ENCODE measurements at regions not wholly inside any gene's neighbourhood (a gene's known extent, or its start where the extent isn't known, plus 50 kb on each side); places are given as distances from the start of the nearest gene placed in this dataset.

GRCh38 chr12:17550011-17550410 lies 540.0 kb downstream of the RERGL start:
- TF ChIP-seq TAF1 (IDR thresholded peaks at IDR 0.05; ENCODE audit: low read depth) (no peak), REST (IDR thresholded peaks at IDR 0.05; ENCODE audit: borderline replicate concordance) (no peak), RAD21 (conservative IDR thresholded peaks at IDR 0.05) (no peak), EZH2 (IDR thresholded peaks at IDR 0.05; ENCODE audit: borderline replicate concordance, insufficient read depth, low read length, poor library complexity, severe bottlenecking) (no peak), EP300 (conservative IDR thresholded peaks at IDR 0.05; ENCODE audit: poor library complexity, severe bottlenecking) (no peak), POLR2AphosphoS5 (IDR thresholded peaks at IDR 0.05) (no peak), MXI1 (conservative IDR thresholded peaks at IDR 0.05; ENCODE audit: poor library complexity, severe bottlenecking) (no peak), SMC3 (conservative IDR thresholded peaks at IDR 0.05; ENCODE audit: poor library complexity) (no peak), CTCF (IDR thresholded peaks at IDR 0.05; ENCODE audit: poor library complexity, severe bottlenecking) (no peak)
- no peak overlapping the region for H3K27ac ChIP-seq (ENCODE audit: low read length)
- no peak overlapping the region for H2AFZ ChIP-seq (ENCODE audit: low read depth, low read length)
- no peak overlapping the region for H3K4me3 ChIP-seq (ENCODE audit: low read length)
- no peak overlapping the region for H3K4me2 ChIP-seq (ENCODE audit: low read length)
- H4K20me1 ChIP-seq (ENCODE audit: insufficient read depth) = no peaks in the 10 kb centered on the region
- no peak overlapping the region for H3K9ac ChIP-seq (ENCODE audit: low read length)
- no peaks in the 10 kb centered on the region for H3K79me2 ChIP-seq (replicated peaks; ENCODE audit: insufficient read depth, low read length)
- no peaks in the 10 kb centered on the region for H3F3A ChIP-seq (ENCODE audit: insufficient read depth, low read length, poor library complexity, severe bottlenecking)
- peaks cover 4% of the 10 kb centered on the region for H3K9me3 ChIP-seq (ENCODE audit: low read length)
- H3K36me3 ChIP-seq (ENCODE audit: insufficient read depth, low read length) = no peaks in the 10 kb centered on the region
- H3K9me2 ChIP-seq (ENCODE audit: insufficient read depth, low read length) = no peaks in the 10 kb centered on the region
- no peaks in the 10 kb centered on the region for H3K27me3 ChIP-seq (ENCODE audit: insufficient read depth, low read depth, low read length)

GRCh38 chr12:17540921-17541320 lies 549.1 kb downstream of the RERGL start:
- Histone ChIP-seq H2AFZ (ENCODE audit: low read depth, low read length) (no peak overlapping the region), H3K9me2 (ENCODE audit: insufficient read depth, low read length) (no peaks in the 10 kb centered on the region), H3K4me3 (ENCODE audit: low read length) (no peak overlapping the region), H3K27me3 (ENCODE audit: insufficient read depth, low read depth, low read length) (no peaks in the 10 kb centered on the region), H3F3A (ENCODE audit: insufficient read depth, low read length, poor library complexity, severe bottlenecking) (no peaks in the 10 kb centered on the region), H3K4me2 (ENCODE audit: low read length) (no peak overlapping the region), H3K79me2 (replicated peaks; ENCODE audit: insufficient read depth, low read length) (no peaks in the 10 kb centered on the region), H3K27ac (ENCODE audit: low read length) (no peak overlapping the region), H4K20me1 (ENCODE audit: insufficient read depth) (no peaks in the 10 kb centered on the region), H3K36me3 (ENCODE audit: insufficient read depth, low read length) (no peaks in the 10 kb centered on the region), H3K9me3 (ENCODE audit: low read length) (no peaks in the 10 kb centered on the region), H3K9ac (ENCODE audit: low read length) (no peak overlapping the region)
- TF ChIP-seq MXI1 (conservative IDR thresholded peaks at IDR 0.05; ENCODE audit: poor library complexity, severe bottlenecking) (no peak), RAD21 (conservative IDR thresholded peaks at IDR 0.05) (no peak), TAF1 (IDR thresholded peaks at IDR 0.05; ENCODE audit: low read depth) (no peak), EZH2 (IDR thresholded peaks at IDR 0.05; ENCODE audit: borderline replicate concordance, insufficient read depth, low read length, poor library complexity, severe bottlenecking) (no peak), POLR2AphosphoS5 (IDR thresholded peaks at IDR 0.05) (no peak), EP300 (conservative IDR thresholded peaks at IDR 0.05; ENCODE audit: poor library complexity, severe bottlenecking) (no peak), CTCF (IDR thresholded peaks at IDR 0.05; ENCODE audit: poor library complexity, severe bottlenecking) (no peak), REST (IDR thresholded peaks at IDR 0.05; ENCODE audit: borderline replicate concordance) (no peak)

Data from neural cell (in vitro differentiated cells).